GM12874 (cell line): ENCODE measurements at regions not wholly inside any gene's neighbourhood (a gene's known extent, or its start where the extent isn't known, plus 50 kb on each side); places are given as distances from the start of the nearest gene placed in this dataset.

Experiments
- CTCF ChIP-seq: IDR thresholded peaks from 2 replicates; pipeline ENCODE4 v1.5.1; 2011; ENCODE audit warnings: low read depth, mild to moderate bottlenecking, control low read depth, low read length, moderate library complexity; ENCODE audit not compliant: insufficient read depth

GRCh38 chr9:89680547-89681467, 76.0 kb downstream of the GADD45G start:
- no peak for TF ChIP-seq CTCF

GRCh38 chr9:89683626-89684025, 78.8 kb downstream of the GADD45G start:
- TF ChIP-seq CTCF, result no peak

- TF ChIP-seq CTCF, result no peak
Observed at GRCh38 chr9:89684218-89684617, 79.4 kb downstream of the GADD45G start.

GRCh38 chr9:89684912-89685636, 80.3 kb downstream of the GADD45G start:
- no peak for TF ChIP-seq CTCF

GRCh38 chr9:89685698-89686097, 80.9 kb downstream of the GADD45G start:
- TF ChIP-seq CTCF, result no peak

GRCh38 chr9:89686126-89686525, 81.3 kb downstream of the GADD45G start:
- TF ChIP-seq CTCF, result no peak

- no peak for TF ChIP-seq CTCF
Observed at GRCh38 chr9:89686621-89687020, 81.8 kb downstream of the GADD45G start.
